Endothelial cell of hepatic sinusoid (primary cell): ENCODE measurements at regions not wholly inside any gene's neighbourhood (a gene's known extent, or its start where the extent isn't known, plus 50 kb on each side); places are given as distances from the start of the nearest gene placed in this dataset.
"Not testable (repeated sequence)": the region's sequence is repeated elsewhere in the genome, so short reads cannot be mapped to it uniquely, and the experiment has no call there.

Experiments used
- in situ Hi-C: cut with HindIII; loops from 2 replicates; pipeline ENCODE4 v1.10.0; 2017; ENCODE audit warnings: low sequenced_read_pairs

DNA sequence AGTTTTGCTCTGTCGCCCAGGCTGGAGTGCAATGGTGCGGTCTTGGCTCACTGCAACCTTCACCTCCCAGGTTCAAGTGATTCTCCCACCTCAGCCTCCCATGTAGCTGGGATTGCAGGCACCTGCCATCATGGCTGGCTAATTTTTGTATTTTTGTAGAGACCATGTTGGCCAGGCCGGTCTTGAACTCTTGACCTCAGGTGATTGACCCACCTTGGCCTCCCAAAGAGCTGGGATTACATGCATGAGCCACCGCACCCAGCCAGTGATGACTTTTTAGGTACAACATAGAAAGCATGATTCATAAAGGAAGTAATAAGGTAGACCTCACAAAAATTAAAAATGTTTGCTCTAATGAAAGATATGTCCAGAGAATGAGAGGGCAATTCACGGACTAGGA lies 1119.1 kb downstream of the SUCLG1 start:
- in situ Hi-C loops, result not testable (repeated sequence)

DNA sequence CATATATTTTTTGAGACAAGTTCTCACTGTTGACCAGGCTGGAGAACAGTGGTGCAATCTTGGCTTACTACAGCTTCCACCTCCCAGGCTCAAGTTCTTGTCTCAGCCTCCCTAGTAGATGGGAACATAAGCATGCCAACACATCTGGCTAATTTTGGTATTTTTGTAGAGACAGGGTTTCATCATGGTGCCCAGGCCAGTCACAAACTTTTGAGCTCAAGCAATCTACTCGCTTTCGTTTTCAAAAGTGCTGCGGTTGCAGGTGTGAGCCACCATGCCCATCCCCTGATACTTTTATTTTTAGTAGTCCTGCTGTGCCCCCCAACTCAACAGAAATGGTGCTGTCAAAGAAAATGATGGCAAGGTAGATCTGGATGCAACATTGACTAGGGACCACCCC lies 1127.3 kb downstream of the SUCLG1 start:
- in situ Hi-C loops, result no loop called here

DNA sequence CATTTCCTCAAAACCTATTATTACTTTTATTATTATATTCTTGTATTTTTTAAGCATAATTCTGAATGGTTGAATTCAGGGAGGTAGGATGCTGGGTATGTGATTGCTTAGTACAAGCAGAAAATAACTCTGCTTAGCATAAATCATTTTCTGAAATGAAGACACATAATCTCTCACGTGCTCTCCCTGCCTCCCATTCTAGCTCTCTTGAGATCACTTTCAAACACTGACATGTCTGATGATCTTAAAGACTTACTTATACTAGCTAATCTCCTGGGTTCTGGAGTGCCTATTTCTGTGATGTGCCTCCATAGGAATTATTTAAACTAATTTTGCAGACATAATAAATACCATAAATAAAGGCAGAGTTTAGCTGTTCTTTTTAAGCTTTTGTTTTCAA lies 1136.0 kb downstream of the SUCLG1 start:
- in situ Hi-C loops, result no loop called here

DNA sequence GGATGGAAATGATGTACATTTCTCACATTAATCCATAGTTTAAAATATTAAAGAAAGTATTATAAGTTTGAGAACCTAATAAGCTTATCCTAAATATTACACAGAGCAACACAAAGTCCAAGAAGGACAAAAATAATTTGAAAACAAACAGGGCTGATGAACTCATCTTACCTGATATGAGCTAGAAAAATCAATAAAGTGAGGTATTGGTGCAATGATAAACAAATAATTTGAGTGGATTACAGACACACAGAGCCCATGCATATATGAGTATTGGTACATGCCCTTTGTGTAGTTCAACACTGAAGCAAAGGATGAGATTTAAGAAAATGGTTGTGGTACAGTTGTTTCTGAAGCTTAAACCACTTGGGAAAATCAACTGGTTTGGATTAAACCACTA lies 1139.0 kb downstream of the SUCLG1 start:
- in situ Hi-C loops, result no loop called here

DNA sequence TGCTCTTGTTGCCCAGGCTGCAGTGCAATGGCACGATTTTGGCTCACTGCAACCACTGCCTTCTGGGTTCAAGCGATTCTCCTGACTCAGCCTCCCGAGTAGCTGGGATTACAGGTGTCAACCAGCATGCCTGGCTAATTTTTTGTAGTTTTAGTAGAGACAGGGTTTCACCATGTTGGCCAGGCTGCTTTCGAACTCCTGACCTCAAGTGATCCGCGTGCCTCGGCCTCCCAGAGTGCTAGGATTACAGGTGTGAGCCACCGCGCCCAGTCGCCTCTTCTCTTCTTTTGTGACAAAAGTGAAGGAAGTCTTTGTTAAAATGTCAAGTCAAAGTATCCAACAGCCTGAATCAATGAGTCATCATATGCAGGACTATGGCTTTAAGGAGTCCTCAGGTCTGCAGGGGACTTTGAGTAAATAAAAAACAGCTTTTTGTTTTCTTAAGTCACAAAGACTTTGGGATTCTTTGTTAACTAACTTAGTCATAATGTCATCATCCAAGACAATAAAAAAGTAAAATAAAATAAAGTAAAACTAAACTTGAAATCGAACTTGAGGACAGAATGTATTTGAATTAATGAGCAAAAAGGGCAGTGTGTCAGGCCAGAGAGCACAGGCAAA lies 1153.2 kb downstream of the SUCLG1 start:
- in situ Hi-C loops, result no loop called here

DNA sequence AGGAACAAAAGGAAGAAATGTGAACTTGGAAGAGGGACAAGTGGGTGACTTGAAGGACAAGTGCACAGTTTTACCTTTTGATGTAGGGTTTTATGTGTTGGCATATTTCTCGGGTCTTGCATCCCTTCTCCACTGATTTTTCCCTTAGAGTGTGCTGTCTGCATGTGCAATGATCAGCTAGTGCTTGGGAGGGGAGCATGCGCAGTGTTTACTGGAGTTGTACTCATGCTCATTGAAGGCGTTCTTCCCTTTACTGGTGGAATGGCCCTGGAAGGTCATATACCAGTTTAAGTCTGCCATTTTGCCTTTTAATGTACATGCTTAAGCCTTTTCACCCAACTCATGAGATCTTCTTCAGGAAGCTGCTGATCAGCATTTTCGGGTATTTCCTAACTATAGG lies 1168.0 kb downstream of the SUCLG1 start:
- in situ Hi-C loops, result no loop called here

DNA sequence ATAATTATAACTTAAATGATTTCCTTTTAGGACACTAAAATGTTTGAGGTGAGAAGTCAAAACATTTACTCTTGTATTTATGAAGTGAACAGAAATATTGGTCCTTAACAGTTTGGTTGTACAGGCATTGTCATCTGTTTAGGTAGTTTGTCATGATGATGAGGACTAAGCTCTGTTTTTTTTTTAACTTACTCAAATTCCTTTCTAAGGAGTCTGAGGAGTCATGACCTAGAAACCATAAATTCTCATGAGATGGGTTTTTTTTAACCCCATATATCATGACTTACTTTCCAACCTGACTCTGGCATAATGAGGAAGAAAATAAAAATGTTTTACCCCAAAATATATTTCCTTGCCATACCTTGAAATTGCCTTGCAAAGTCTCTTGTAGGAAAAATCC lies 1176.2 kb downstream of the SUCLG1 start:
- in situ Hi-C loops, result no loop called here

DNA sequence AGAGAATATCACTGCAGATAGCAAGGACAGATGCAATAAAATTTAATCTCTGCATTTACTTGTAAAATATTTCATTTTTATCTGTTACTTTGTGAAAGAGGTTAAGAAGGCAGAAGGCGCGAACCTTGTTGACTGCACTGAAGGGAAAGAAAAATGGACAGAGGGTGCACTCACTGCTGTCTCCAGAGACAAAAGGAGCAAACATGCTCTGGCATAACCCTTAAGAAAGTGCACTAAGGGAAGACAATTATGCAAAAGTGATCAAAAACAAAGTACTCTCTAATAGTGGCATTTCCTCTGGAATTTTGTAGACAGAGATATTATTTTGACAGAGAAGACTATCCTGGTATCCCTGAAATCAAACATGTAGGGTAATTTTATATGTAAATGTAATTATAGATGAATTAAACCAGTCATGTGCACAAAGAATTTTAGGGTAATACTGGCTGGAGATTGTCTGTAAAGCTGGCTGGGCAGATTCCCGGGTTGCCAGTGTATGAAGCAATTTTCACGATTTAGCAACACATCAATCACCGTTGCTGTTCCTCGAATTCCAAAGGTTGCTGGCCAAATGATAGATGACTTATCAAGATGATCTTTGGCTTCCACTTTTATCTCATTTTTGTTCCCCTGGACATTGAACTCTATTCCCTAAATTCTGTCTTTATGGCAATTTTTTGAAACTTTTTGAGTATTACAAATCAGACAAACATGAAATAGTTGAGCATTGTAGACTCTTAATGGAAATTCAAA lies 1176.9 kb downstream of the SUCLG1 start:
- in situ Hi-C loops, result no loop called here

DNA sequence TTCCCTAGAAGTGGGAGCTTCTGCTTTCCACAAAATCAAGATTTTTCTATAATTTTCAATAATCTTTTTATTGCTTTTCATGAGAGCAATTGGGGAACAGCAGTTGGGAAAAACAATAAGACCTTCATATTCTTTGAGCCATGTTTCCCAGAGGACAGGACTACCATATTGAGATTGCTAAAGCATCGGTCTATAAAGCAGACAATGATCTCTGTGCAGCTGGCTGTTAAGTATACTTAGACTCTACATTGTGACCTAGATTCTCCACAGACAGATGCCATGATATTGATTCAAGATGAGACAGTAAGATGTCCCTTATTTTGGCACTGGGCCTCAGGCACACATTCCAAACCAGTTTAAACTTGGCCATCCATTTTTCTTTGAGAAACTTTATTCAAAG lies 1178.7 kb downstream of the SUCLG1 start:
- in situ Hi-C loops, result no loop called here

DNA sequence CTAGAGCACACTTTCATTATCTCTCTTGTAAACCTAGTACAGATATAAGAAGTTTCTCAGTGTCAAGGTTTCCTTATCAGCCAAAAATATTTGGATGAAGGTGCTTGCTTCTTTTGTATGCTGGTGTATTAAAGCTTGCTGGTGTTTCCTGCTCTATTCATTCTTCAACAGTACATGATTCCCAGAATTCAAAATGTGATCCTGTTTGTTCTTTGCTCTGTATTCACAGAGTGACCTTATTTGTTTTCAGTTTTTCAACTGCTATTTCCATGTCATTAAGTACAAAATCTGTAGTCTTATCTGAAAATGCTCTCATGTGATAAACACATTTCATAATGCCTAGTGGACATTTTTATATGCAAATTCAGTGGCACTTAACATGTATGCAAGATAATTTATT lies 1185.8 kb downstream of the SUCLG1 start:
- in situ Hi-C loops, result no loop called here

DNA sequence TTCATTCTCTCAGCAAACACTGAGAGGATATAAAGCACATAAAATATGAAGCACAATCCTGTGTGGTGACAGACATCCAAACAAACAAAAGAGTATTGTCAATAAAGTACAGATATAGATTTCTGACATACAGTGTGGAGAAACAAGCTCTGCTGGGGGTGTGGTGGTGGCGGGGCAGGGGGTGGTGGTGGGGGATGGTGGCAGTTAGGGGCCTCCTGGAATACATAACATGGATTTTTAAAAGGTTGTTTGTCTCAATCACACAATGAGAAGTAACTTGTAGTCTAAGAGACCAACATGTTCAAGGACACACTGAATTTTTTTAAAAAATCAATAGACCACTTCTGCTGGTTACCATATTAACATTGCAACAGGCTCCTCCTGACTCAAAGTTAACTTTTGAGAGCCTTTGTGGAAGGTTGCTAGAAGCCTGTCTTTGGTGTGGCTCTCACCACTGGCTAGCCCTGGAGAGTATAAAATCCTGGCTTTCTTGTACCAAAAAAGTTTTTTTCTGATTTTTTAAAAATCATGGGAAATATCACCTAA lies 1197.4 kb downstream of the SUCLG1 start:
- in situ Hi-C loops, result no loop called here

DNA sequence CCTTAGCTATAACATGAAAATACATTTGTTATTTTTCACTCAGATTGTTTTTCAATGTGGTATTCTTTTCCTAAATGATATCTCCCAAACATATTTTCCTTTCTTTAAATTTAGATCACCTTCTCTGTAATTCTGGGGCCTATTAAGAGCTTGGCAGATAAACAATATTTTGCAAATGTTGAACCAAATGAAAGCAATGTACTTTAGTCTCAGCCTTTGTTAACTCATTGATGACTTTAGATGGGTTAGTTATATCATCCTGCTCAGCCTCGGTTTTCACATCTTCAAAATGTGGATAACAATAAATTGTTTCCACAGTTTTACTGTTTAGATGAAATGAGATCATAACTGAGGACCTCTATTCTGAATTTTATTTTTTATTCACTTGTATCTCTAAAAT lies 1205.2 kb downstream of the SUCLG1 start:
- in situ Hi-C loops, result no loop called here

DNA sequence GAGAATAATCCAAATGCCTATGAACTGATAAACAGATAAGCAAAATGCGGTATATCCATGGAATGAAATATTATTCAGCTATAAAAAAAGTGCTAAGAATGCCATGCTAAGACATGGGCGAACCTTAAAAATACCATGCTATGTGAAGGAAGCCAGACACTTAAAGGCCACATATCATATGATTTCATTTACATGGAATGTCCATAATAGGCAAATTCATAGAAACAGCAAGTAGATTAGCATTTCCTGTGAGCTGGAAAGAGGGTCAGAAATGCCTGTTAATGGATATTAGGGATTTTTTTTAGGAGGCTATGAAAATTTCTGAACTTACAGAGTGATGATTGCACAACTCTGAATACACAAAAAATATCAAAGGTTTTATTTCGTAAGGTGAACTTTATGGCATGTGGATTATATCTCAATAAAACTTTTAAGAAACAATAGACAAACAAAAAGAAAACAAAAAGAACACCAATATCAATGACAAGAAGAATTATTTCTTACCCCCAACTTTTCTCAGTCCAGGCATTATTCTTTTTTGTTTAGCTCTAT lies 1207.7 kb downstream of the SUCLG1 start:
- in situ Hi-C loops, result no loop called here

DNA sequence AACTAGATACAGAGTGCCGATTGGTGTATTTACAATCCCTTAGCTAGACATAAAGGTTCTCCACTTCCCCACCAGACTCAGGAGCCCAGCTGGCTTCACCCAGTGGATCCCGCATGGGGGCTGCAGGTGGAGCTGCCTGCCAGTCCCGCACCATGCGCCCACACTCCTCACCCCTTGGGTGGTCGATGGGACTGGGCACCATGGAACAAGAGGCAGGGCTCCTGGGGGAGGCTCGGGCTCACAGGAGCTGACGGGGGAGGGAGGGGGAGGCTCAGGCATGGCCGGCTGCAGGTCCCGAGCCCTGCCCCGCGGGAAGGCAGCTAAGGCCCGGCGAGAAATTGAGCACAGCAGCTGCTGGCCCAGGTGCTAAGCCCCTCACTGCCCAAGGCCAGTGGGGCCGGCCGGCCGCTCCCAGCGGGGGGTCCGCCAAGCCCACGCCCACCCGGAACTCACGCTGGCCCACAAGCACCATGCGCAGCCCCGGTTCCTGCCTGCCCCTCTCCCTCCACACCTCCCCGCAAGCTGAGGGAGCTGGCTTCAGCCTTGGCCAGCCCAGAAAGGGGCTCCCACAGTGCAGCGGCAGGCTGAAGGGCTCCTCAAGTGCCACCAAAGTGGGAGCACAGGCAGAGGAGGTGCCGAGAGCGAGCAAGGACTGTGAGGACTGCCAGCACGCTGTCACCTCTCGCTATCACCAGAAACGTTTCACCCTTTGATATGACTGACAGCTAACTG lies 1213.1 kb downstream of the SUCLG1 start:
- in situ Hi-C loops, result not testable (repeated sequence)

DNA sequence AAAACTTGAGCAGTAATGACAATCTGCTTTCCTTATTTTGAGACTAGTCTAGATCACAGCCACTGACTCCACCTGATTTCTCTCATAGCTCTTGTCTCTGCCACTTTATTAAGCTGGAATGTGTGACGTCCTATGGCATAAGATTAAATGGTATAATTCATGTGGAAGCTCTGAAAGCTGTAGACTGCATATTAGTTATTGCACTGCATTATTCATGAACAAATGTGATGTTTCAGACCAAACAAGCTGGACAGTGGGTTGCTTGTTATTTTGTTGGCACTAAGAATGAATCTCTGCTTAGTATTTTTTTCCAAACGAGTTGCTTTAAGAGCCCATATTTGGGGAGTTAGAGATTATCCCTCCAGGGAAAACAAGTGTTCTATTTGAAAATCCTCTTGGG lies 1218.5 kb downstream of the SUCLG1 start:
- in situ Hi-C loops, result no loop called here

DNA sequence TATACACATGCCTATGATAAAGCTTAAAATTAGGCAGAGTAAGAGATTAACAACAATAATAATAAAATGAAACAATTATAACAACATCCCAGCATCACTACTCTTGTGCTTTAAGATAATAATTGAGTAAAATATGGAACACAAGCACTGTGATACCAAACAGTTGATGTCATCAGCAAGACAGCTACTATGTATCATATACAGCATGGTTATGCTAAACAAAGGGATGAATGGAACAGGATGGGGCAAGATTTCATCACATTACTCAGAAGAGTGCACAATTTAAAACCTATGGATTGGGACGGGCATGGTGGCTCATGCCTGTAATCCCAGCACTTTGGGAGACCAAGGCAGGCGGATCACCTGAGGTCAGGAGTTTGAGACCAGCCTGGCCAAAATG lies 1221.0 kb downstream of the SUCLG1 start:
- in situ Hi-C loops, result no loop called here

DNA sequence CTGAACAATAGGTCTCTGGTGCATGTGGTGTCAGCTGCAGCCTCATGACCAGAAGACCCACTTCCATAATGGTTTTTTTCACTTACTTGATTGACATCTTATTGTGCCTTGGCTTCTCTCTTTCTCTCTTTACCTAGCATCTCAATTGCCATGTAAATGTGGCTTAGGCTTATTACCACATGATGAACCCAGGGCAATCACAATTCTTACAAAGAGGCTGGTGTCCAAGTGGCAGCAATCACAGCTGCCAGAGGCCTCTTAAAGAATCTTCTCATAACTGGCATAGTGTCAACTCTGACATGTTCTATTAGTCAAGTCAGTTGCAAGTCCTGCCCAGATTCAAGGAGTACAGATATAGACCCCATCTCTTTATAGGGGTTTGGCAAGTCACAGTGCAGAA lies 1224.8 kb downstream of the SUCLG1 start:
- in situ Hi-C loops, result no loop called here

DNA sequence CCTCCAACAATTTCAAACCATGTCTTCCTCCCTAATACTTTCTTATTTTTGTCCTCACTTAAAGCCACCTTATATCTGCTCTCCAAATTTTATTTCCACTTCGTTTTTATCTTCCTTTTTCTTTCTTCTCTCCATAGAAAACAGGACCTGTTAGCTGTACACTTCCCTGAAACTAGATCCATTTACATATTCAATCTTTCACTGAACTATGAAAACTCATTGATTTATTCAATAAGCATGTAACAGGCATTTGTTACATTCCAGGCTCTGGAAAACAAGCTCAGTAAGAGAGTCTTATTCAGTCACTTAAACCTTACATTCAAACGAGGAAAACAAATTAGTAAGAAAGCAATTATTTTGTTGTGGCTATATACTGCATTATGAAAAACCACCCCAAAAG lies 1225.3 kb downstream of the SUCLG1 start:
- in situ Hi-C loops, result no loop called here

DNA sequence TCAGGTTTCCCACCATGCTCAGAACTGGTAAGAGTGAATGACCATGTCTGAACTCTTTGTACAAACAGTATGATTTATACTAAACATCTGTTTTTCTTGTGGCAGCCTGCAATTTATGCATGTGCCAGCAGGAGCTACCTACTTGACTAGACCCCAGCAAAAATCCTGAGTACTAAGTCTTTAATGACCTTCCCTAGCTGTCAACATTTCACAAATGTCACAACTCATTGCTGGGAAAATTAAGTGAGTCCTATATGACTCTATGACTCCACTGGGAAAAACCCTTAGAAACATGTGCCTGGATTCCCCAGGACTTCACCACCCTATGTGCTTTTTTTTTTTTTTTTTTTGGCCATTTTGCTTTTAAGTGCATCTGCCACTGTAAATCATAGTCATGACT lies 1225.8 kb downstream of the SUCLG1 start:
- in situ Hi-C loops, result no loop called here

DNA sequence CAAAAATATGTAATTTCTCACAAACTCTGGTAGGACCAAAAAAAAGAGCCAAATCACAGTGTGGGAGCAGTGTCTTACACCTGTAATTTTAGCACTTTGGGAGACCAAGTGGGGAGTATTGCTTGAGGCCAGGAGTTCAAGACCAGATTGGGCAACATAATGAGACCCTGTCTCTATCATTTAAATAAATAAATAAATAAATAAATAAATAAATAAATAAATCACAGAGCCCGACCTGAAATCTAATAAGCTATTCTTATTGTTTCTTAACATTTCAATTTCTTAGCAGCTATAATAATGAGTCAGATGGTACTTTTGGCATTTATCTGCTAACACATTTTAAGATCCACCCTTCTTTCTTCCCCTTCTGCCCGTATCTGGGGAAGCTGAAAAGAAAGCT lies 1229.6 kb downstream of the SUCLG1 start:
- in situ Hi-C loops, result no loop called here

DNA sequence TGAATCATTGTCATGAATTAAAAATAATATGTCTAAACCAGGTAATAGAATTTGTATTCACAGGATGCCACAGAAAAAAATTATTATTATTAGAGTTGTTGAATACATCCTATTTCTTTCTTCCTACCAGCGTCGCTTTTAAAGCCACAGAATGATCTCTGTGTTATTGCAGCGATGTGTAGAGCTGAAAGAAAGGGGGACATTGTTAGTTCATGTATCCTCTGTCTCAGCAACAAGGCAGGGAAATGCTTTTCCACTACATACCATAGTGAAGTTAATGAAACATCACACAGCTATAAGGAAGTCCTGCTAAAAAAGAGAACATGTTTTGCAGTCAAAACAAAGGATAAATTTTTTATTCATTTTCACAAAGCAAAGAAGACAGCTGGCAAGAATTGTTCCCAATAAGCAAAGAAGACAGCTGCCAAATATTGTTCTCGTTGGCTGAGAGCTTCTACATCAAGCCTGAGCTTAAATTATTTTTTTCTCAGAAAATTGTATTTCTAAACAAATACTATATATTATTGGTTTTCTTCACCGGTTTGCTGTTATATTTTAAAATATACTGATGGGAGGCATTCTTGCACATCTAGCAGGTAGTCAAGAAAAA lies 1234.4 kb downstream of the SUCLG1 start:
- in situ Hi-C loops, result no loop called here
